Myocyte (in vitro differentiated cells): ENCODE measurements at regions not wholly inside any gene's neighbourhood (a gene's known extent, or its start where the extent isn't known, plus 50 kb on each side); places are given as distances from the start of the nearest gene placed in this dataset.
"Not testable (repeated sequence)": the region's sequence is repeated elsewhere in the genome, so short reads cannot be mapped to it uniquely, and the experiment has no call there.

Experiments
- DNase-seq: peaks from one replicate; pipeline ENCODE4 v3.0.0-alpha.2; 2012; ENCODE audit warnings: low read depth

DNA sequence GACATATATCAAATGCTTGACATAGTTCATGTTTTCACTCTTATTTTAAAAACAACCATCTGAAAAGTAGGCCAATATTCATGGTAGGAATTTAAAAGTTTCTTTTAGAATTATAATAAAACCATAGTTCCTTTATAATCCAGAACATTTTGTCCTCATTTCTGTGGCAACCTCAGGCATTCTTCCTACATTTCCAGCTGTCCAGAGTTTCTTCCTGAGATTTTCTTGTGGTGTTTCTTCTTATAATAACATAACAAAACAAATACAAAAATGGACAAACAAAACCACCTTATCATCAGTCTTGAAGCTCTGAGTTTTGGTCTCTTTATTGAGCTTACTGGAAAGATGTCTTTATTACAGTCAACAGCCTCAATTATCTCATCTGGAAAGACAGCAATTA is 2028.6 kb upstream of the CELF4 start:
- DNase-seq, result peak; percentile 24

- no peak for DNase-seq
Observed at GRCh38 chr18:39591649-39592048, 2026.1 kb upstream of the CELF4 start.

DNA sequence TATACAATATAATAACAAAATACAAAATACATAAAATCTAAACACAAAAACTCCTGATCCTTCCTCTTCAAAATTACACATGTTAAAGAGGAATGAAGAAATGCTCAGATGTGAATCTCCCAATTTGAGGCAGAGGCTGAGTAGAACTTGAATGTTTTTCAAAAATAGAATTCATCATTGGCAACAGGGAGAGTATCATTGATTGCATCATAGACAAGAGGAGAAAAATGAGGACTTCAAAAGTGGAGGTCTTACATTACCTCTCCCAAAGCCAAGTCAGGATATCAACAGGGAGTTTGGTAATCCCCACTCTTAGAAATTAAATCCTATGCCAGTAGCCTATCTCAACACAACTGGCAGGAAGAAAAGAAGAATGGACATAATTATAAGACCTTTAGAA is 2023.9 kb upstream of the CELF4 start:
- no peak for DNase-seq

DNA sequence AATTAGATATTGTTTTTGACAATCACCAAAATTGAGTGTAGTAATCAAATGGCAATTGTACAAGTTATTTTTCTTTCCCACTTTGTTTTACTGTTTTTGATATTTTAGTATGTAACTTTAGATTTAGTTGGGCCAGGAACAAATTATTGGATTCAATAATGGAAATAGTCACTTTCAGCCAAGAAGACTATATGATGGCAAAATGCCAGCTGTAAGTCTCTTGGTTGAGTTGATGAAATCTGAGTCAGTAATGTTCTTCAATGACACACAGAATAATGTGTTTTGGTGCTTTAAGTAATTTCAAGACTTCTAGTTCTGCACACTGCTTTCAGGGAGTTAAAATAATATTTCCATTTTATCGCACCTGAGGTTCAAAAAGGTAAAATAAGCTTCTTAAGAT is 2022.0 kb upstream of the CELF4 start:
- no peak for DNase-seq

DNA sequence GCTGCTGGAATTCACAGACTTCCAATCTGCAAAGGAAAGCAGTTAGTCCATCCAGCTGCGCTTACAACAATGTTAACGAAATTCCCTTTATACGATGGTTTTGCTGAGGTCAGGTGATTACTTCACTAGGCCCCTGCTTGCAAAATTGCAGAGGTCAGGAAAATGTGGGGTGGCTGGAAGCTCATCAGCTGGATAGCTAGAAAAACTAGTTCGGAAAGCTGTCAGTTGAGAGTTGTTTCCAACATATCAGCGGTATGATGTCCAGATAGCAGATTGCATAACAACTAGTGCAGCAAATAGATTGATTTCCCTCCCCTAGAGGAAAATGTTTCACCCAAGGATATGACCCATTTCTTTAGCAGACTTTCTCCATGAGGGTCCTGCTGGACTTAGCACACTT is 2021.1 kb upstream of the CELF4 start:
- no peak for DNase-seq

DNA sequence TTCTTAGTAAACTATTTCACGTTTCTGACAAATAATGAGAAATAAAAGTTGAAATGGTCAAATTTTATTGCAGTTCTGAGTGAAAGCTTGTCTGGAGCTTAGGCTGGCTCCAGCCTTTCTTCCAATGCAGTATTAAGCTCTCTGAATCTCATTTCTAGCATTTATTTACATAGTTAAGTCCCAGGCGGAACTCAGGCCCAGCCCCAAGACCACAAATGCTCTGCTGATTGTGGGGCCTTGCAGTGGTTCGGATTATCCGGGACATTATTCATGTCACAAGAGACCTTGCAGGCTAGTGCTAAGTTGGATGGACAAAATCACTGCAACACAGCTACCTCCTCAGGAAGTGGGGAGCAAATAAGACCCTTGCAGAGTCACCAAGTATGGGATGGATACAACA is 2009.3 kb upstream of the CELF4 start:
- DNase-seq, result no peak

GRCh38 chr18:39571511-39571910 is 2005.9 kb upstream of the CELF4 start:
- DNase-seq, result peak; percentile 21

DNA sequence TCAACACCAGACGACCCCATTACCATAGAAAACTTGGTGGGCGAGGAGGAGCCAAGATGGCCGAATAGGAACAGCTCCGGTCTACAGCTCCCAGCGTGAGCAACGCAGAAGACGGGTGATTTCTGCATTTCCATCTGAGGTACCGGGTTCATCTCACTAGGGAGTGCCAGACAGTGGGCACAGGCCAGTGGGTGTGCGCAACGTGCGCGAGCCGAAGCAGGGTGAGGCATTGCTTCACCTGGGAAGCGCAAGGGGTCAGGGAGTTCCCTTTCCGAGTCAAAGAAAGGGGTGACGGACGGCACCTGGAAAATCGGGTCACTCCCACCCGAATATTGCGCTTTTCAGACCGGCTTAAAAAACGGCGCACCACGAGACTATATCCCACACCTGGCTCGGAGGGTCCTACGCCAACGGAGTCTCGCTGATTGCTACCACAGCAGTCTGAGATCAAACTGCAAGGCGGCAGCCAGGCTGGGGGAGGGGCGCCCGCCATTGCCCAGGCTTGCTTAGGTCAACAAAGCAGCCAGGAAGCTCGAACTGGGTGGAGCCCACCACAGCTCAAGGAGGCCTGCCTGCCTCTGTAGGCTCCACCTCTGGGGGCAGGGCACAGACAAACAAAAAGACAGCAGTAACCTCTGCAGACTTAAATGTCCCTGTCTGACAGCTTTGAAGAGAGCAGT is 2000.1 kb upstream of the CELF4 start:
- DNase-seq, result not testable (repeated sequence)

DNA sequence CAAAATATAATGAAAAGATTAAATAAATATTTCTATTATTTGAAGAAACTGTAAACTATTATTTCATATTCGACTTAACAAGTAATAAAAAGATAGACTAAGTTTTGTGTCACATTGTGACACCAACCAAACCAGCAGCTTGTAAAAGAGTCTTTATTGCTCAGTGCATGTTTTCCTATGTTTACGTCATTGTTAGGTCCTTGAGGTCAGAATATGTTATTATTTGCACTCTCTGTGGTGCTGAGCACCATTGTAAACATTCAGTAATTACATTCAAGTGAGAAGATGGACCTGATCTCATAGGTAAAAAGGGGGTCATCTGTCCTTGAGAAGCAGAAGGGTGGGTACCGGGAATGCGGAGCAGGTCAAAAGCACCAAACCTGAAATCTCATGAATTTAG is 1999.1 kb upstream of the CELF4 start:
- DNase-seq, result no peak

GRCh38 chr18:39561126-39561525 is 1995.5 kb upstream of the CELF4 start:
- DNase-seq, result peak; percentile 8

DNA sequence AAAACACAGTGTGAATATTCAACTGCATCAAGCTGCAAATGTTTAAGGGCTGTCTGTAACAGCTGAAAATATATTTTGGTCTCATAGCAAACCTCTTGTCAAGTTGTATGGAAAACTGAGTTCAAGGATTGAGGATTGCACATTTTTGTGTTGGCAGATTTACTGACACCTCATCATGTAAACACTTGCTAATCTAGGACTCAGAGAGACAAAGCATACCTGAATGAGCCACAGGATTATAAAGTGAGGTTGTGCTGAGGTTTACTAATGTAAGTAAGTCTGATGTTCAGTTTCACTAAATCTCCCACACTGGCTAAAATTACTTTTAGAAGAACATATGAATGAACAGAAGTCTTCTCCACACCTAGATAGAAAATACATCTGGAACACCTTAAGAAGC is 1993.1 kb upstream of the CELF4 start:
- no peak for DNase-seq

DNA sequence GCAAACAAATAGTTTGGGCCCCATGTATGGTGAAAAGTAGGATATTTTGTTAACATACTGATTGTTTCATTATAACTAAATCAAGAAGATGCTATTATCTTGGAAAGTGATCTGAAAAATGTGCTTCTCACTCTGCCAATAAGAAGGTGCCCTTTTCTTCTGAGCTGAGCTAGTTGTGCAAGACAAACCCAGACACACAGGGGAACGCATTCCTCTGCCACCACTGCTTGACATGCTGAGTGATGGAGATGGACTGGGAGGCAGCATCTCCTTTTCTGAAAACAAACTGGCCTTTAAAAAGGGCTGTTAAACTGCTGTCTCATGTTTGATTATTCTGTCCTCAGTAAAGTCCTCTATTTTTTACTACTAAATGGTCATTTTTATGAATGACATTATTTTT is 1989.9 kb upstream of the CELF4 start:
- no peak for DNase-seq

DNA sequence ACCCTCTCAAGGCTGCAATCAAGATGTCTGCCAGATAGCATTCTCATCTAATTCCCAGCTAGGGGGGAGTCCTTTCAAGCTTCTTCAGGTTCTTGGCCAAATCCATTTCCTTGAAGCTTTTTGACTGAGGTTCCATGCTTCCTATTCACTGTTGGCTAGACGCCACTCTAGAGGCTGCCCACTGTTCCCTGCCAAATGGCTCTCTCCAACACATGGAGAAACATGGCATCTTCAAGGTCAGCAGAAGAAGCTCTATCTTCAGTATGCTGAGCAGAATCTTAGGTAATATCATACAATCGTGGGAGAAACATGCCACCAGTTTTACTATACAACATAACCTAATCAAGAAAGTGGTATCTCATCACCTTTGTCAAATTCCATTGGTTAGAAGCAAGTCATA is 1985.1 kb upstream of the CELF4 start:
- DNase-seq, result no peak

GRCh38 chr18:39549144-39549543 is 1983.5 kb upstream of the CELF4 start:
- DNase-seq, result no peak

- DNase-seq, result no peak
Observed at GRCh38 chr18:39531659-39532058, 1966.1 kb upstream of the CELF4 start.

DNA sequence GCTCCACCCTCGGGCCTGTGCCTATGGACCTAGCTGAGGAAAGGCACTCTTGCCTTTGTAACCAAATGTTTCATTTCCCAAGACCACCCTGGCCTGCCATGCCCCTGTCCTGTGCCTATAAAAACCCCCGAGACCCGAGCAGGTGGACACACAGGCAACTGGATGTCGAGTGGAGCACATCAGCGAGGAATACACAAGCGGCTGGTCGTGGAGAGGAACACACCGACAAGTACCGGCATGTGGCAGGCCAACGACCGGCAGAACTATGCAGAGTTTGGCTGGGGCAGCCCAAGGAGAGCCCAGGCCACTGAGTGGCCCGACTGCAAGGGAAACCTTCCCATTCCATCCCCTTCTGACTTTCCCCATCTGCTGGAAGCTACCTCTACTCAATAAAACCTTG is 1963.8 kb upstream of the CELF4 start:
- DNase-seq, result no peak

DNA sequence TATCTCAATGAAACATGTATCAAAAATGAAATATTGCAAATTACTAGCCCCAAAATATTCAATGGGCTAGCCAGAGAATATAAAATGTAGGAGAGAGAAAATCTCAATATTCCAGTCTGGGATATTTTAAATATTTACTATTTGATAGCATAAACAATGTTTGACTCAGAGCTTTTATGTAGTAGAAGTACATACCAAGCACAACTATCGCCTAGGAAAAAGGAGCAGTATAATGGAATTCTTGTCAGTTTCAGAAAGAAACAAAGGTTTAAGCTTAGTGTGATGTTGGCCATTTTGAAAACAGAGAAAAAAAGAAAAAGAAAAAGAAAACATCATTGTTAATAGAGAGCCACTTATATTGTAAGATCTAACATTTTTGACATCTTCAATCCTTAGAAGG is 1961.9 kb upstream of the CELF4 start:
- DNase-seq, result no peak

GRCh38 chr18:39524370-39524769 is 1958.8 kb upstream of the CELF4 start:
- no peak for DNase-seq

- peak; percentile 26 for DNase-seq
Observed at GRCh38 chr18:39523281-39523680, 1957.7 kb upstream of the CELF4 start.

- DNase-seq, result no peak
Observed at GRCh38 chr18:39521164-39521563, 1955.6 kb upstream of the CELF4 start.

DNA sequence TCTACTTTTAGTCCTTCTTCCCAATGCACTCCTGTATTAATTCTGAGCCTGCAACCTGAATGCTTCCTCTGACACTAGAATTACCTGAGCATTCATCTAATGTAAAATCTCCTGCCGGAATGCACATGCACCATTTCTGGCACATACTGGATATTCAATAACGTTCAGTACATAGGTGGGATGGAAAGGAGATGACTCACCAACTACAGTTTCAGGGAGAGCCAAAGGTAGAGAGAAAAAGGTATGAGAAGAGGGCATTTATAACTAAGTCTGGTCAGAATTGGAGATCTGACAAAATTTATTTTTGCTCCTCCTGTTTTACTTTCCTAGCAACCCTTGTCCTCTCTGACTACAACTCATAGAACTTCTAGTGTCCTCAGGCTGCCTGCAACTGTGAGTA is 1954.1 kb upstream of the CELF4 start:
- DNase-seq, result no peak

GRCh38 chr18:39515299-39515698 is 1949.7 kb upstream of the CELF4 start:
- DNase-seq, result no peak

GRCh38 chr18:39513186-39513585 is 1947.6 kb upstream of the CELF4 start:
- no peak for DNase-seq
